Peyer's patch (tissue), 4 donors: ENCODE measurements at regions not wholly inside any gene's neighbourhood (a gene's known extent, or its start where the extent isn't known, plus 50 kb on each side); places are given as distances from the start of the nearest gene placed in this dataset.

Experiments used
- DNase-seq, 3 donors: peaks; one replicate each; pipeline ENCODE4 v3.0.0-alpha.2; 2017 to 2019
- H3K27ac ChIP-seq, 4 donors: fragments of 200-600 bp; sonication (generic); one replicate each; pipeline ENCODE4 v1.5.1; 2016 to 2019
- H3K27me3 ChIP-seq, 2 donors: fragments of 200-600 bp; sonication (generic); one replicate each; pipeline ENCODE4 v1.5.1; 2019
- H3K36me3 ChIP-seq, 3 donors: fragments of 200-600 bp; sonication (generic); one replicate each; pipeline ENCODE4 v1.5.1; 2016 to 2019
- H3K4me1 ChIP-seq, 4 donors: fragments of 200-600 bp; sonication (generic); one replicate each; pipeline ENCODE4 v1.5.1; 2016 to 2019
- H3K4me3 ChIP-seq, 4 donors: fragments of 200-600 bp; sonication (generic); 1 replicate in 3 of 4; 2 replicates in 1 of 4; pipeline ENCODE4 v1.5.1; 2016 to 2019; ENCODE audit warnings: mild to moderate bottlenecking in 1 of 4
- H3K9me3 ChIP-seq, 4 donors: fragments of 200-600 bp; sonication (generic); one replicate each; pipeline ENCODE4 v1.5.1; 2016 to 2019; ENCODE audit warnings: mild to moderate bottlenecking in 1 of 4
- POLR2A ChIP-seq, 2 donors: fragments of 450-650 bp; IDR thresholded peaks; one replicate each; pipeline ENCODE4 v1.5.1; 2017; ENCODE audit warnings: antibody characterized with exemption in 2 of 2, mild to moderate bottlenecking in 2 of 2, moderate library complexity in 2 of 2
- TF ChIP-seq, protein P1 (sequence below), 6 experiments: fragments of 450-650 bp in 4 of 6; fragments of 200-600 bp in 2 of 6; sonication (generic) in 1 of 6; IDR thresholded peaks; one replicate each; pipeline ENCODE4 v1.5.1; 2017 to 2019; ENCODE audit warnings: antibody characterized with exemption in 6 of 6, mild to moderate bottlenecking in 3 of 6, moderate library complexity in 1 of 6

GRCh38 chr15:31586841-31587240 lies 260.2 kb downstream of the KLF13 start:
- Histone ChIP-seq H3K27ac (no peak overlapping the region), H3K36me3 (no peaks in the 10 kb centered on the region), H3K9me3 (no peaks in the 10 kb centered on the region), H3K27me3 (no peaks in the 10 kb centered on the region), H3K4me1 (no peaks in the 10 kb centered on the region), H3K4me3 (no peak overlapping the region)
- no peak for TF ChIP-seq POLR2A (IDR thresholded peaks at IDR 0.05)
- TF ChIP-seq, protein P1, sequence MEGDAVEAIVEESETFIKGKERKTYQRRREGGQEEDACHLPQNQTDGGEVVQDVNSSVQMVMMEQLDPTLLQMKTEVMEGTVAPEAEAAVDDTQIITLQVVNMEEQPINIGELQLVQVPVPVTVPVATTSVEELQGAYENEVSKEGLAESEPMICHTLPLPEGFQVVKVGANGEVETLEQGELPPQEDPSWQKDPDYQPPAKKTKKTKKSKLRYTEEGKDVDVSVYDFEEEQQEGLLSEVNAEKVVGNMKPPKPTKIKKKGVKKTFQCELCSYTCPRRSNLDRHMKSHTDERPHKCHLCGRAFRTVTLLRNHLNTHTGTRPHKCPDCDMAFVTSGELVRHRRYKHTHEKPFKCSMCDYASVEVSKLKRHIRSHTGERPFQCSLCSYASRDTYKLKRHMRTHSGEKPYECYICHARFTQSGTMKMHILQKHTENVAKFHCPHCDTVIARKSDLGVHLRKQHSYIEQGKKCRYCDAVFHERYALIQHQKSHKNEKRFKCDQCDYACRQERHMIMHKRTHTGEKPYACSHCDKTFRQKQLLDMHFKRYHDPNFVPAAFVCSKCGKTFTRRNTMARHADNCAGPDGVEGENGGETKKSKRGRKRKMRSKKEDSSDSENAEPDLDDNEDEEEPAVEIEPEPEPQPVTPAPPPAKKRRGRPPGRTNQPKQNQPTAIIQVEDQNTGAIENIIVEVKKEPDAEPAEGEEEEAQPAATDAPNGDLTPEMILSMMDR (IDR thresholded peaks at IDR 0.05), result no peak
- no peak for DNase-seq

GRCh38 chr15:31587583-31587982 lies 260.9 kb downstream of the KLF13 start:
- H3K9me3 ChIP-seq, result no peaks in the 10 kb centered on the region

GRCh38 chr15:31590609-31591008 lies 264.0 kb downstream of the KLF13 start:
- Histone ChIP-seq H3K4me1 (no peaks in the 10 kb centered on the region), H3K4me3 (no peak overlapping the region), H3K27ac (no peak overlapping the region), H3K9me3 (no peaks in the 10 kb centered on the region), H3K27me3 (no peaks in the 10 kb centered on the region), H3K36me3 (no peaks in the 10 kb centered on the region)
- no peak for DNase-seq
- TF ChIP-seq POLR2A (IDR thresholded peaks at IDR 0.05), result no peak
- TF ChIP-seq, protein P1 (IDR thresholded peaks at IDR 0.05), result no peak

More at GRCh38 chr15:31587583-31587982, 260.9 kb downstream of the KLF13 start:
- no peak for TF ChIP-seq POLR2A (IDR thresholded peaks at IDR 0.05)
- TF ChIP-seq, protein P1 (IDR thresholded peaks at IDR 0.05), result no peak
- Histone ChIP-seq H3K36me3 (no peaks in the 10 kb centered on the region), H3K4me3 (no peak overlapping the region), H3K27me3 (no peaks in the 10 kb centered on the region), H3K27ac (no peak overlapping the region), H3K4me1 (no peaks in the 10 kb centered on the region)
- no peak for DNase-seq

GRCh38 chr15:31591908-31592307 lies 265.3 kb downstream of the KLF13 start:
- Histone ChIP-seq H3K4me1 (no peaks in the 10 kb centered on the region), H3K4me3 (no peak overlapping the region), H3K36me3 (no peaks in the 10 kb centered on the region), H3K27me3 (no peaks in the 10 kb centered on the region), H3K27ac (no peak overlapping the region), H3K9me3 (no peaks in the 10 kb centered on the region)
- TF ChIP-seq, protein P1 (IDR thresholded peaks at IDR 0.05), result no peak
- no peak for TF ChIP-seq POLR2A (IDR thresholded peaks at IDR 0.05)
- DNase-seq, result no peak

- H3K4me1 ChIP-seq, result no peaks in the 10 kb centered on the region
- H3K27me3 ChIP-seq, result no peaks in the 10 kb centered on the region
- H3K36me3 ChIP-seq, result no peaks in the 10 kb centered on the region
- H3K27ac ChIP-seq, result no peak overlapping the region
- no peak for DNase-seq
- H3K4me3 ChIP-seq, result no peak overlapping the region
- TF ChIP-seq, protein P1 (IDR thresholded peaks at IDR 0.05), result no peak
- no peak for TF ChIP-seq POLR2A (IDR thresholded peaks at IDR 0.05)
- H3K9me3 ChIP-seq, result no peaks in the 10 kb centered on the region
These were observed 270.8 kb downstream of the KLF13 start for GRCh38 chr15:31597466-31597865.

DNA sequence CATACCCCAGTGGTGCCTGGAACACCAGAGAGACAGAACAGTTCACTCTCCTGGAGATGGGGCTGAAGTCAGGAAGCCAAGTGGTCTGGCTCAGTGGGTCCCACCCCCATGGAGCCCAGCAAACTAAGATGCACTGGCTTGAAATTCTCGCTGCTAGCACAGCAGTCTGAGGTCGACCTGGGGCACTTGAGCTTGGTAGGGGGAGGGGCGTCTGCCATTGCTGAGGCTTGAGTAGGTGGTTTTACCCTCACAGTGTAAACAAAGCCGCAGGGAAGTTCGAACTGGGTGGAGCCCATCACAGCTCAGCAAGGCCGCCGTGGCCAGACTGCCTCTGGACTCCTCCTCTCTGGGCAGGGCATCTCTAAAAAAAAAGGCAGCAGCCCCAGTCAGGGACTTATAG lies 272.0 kb downstream of the KLF13 start:
- TF ChIP-seq, protein P1 (IDR thresholded peaks at IDR 0.05), result no peak
- TF ChIP-seq POLR2A (IDR thresholded peaks at IDR 0.05), result no peak
- H3K9me3 ChIP-seq, result no peaks in the 10 kb centered on the region
- H3K27ac ChIP-seq, result no peak overlapping the region
- no peak for DNase-seq
- H3K4me3 ChIP-seq, result no peak overlapping the region
- no peaks in the 10 kb centered on the region for H3K36me3 ChIP-seq
- H3K4me1 ChIP-seq, result no peaks in the 10 kb centered on the region
- H3K27me3 ChIP-seq, result no peaks in the 10 kb centered on the region
